ENCODE measurements at regions not wholly inside any gene's neighbourhood (a gene's known extent, or its start where the extent isn't known, plus 50 kb on each side); places are given as distances from the start of the nearest gene placed in this dataset.

DNA sequence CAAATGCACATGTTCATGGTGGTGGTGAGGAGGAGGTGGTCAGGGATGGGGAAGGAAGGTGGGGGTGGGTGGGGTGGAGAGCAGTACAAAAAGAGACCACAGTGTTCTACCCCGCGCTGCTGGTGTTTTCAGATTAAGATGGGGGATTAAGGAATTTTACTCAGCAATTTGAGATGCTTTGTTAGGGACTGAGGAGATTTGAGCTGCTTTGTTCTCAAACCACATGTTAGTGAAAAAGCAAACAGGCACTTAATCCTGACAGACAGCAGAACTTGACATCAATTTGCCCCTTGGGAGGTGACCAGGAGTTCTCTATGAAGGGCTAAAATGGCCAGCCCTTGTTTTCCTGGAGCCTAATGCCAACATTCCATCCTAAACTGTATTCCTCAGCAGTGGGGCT is 244.5 kb downstream of the MEIS1 start:
- no peak overlapping the region for H3K4me3 ChIP-seq (ENCODE audit: low read depth, low read length)
- TF ChIP-seq, protein P1, sequence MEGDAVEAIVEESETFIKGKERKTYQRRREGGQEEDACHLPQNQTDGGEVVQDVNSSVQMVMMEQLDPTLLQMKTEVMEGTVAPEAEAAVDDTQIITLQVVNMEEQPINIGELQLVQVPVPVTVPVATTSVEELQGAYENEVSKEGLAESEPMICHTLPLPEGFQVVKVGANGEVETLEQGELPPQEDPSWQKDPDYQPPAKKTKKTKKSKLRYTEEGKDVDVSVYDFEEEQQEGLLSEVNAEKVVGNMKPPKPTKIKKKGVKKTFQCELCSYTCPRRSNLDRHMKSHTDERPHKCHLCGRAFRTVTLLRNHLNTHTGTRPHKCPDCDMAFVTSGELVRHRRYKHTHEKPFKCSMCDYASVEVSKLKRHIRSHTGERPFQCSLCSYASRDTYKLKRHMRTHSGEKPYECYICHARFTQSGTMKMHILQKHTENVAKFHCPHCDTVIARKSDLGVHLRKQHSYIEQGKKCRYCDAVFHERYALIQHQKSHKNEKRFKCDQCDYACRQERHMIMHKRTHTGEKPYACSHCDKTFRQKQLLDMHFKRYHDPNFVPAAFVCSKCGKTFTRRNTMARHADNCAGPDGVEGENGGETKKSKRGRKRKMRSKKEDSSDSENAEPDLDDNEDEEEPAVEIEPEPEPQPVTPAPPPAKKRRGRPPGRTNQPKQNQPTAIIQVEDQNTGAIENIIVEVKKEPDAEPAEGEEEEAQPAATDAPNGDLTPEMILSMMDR (IDR thresholded peaks at IDR 0.05; ENCODE audit: borderline replicate concordance, insufficient read depth, low read depth, low read length), result no peak

DNA sequence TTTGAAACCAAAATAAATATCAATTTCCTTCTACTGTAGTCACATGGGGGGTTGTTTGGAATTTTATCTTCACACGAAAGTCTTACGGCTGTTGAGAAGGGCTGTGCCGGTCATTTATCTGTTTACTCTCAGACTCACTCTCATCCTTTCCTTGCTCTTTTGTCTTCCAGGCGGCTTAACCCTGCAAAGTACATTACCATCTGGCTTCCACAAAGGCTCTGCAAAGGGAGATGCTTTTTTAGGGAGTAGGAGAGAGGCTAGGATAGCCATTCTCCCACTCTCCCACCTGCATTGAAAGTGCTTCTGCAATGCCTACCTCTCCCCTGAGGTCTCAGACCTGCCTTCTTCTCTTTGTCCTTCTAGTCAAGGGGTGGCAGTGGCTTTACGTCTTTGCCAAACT is 247.6 kb downstream of the MEIS1 start:
- TF ChIP-seq, protein P1 (IDR thresholded peaks at IDR 0.05; ENCODE audit: borderline replicate concordance, insufficient read depth, low read depth, low read length), result no peak
- H3K4me3 ChIP-seq (ENCODE audit: low read depth, low read length), result no peak overlapping the region

DNA sequence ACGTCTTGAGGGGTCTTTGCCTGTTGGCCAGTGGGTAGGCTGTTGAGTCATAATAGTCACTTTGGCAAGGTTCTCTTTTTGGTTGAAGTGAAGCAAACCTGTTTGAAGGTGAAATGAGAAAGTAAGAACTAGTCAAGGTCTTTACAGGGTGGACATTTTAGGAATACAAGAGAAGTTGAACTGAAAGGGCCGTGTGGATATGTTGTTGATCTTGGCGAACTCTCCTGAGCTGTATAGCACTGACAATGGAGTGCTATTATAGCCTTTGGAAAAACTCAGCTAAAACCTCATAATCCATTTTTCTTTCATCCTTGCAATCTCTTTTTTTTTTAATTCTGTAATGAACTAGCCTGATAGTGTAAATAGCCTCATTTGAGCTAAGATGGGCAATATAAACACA is 248.1 kb downstream of the MEIS1 start:
- TF ChIP-seq, protein P1 (IDR thresholded peaks at IDR 0.05; ENCODE audit: borderline replicate concordance, insufficient read depth, low read depth, low read length), result no peak
- H3K4me3 ChIP-seq (ENCODE audit: low read depth, low read length), result no peak overlapping the region

DNA sequence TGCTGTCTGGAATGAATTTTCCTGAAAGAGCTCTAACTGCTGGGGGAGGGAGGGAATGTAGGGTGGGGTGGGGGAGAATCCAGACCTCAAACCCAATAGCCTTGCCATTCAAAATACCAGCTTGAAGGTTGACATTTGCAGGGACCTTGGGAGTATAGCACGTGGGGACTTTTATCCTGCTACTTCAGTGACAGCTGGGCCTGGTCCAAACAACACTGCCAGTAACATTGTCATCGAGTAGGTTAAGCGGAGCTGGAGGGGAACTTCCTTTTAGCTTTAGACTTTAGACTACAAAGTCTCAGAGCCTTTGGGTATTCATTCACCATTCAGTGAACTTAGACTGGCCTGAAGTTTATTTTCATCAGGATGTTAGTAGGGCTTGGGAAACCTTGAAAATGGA is 248.7 kb downstream of the MEIS1 start:
- TF ChIP-seq, protein P1 (IDR thresholded peaks at IDR 0.05; ENCODE audit: borderline replicate concordance, insufficient read depth, low read depth, low read length), result no peak
- no peak overlapping the region for H3K4me3 ChIP-seq (ENCODE audit: low read depth, low read length)

DNA sequence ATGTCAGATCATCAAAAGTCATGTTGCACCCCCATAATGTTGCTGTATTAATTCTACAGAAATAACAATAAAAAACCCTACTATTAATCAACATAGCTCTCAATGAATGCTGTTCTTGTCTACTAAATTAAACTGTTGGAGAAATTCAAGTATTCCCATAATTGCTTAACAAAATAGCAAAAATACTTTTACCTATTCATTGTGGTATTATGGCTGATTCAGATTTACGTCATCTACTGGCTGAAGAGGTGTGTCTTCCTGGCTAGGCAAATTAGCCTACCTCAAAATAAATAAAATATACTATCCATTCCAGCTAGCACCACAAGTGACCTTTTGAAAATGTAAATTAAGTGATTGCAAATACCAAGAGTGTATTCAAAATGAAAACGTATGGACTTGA is 249.4 kb downstream of the MEIS1 start:
- TF ChIP-seq, protein P1 (IDR thresholded peaks at IDR 0.05; ENCODE audit: borderline replicate concordance, insufficient read depth, low read depth, low read length), result no peak
- H3K4me3 ChIP-seq (ENCODE audit: low read depth, low read length), result no peak overlapping the region

DNA sequence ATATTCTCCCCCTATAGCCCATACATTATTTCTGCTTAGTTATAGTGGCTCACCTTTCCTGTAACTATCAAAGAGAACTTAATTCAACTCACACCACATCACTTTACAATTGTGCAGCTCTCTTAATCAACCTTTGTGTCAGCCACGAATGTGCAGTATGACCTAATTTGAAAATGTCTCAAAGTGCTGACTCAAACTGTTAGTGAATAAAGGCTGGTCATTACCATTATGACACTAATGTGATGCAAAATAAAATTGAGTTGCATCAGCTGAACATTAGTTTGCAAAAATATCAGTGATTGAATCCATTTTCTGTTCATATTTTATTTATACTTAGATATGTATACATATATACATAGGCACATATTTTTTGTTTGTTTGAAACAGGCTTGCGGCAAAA is 251.8 kb downstream of the MEIS1 start:
- no peak overlapping the region for H3K4me3 ChIP-seq (ENCODE audit: low read depth, low read length)
- TF ChIP-seq, protein P1 (IDR thresholded peaks at IDR 0.05; ENCODE audit: borderline replicate concordance, insufficient read depth, low read depth, low read length), result no peak

DNA sequence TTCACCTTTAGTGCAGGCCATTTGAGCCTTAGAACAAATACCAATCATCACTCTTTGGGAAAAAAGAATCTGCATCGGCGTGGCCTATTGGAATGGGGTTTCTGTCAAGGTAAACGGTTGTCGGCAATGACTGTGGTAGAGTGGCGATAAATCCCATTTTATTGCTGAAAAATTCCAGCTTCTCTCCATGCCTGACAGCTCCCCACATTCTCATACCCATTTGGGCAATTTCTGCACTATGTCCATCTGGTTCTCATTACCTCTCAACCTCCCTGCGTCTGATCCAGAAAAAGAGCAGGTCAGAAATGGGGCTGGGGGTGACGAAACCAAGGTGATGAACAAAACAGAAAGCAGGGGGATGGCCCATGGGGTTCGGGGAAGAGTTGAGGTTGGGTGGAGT is 254.0 kb downstream of the MEIS1 start:
- TF ChIP-seq, protein P1 (IDR thresholded peaks at IDR 0.05; ENCODE audit: borderline replicate concordance, insufficient read depth, low read depth, low read length), result no peak
- no peak overlapping the region for H3K4me3 ChIP-seq (ENCODE audit: low read depth, low read length)
